Tibial artery (tissue), 4 donors: ENCODE measurements at regions not wholly inside any gene's neighbourhood (a gene's known extent, or its start where the extent isn't known, plus 50 kb on each side); places are given as distances from the start of the nearest gene placed in this dataset.
"Not testable (repeated sequence)": the region's sequence is repeated elsewhere in the genome, so short reads cannot be mapped to it uniquely, and the experiment has no call there.

Experiments used
- DNase-seq, 2 donors: peaks; one replicate each; pipeline ENCODE4 v3.0.0-alpha.2; 2019
- H3K27ac ChIP-seq, 2 donors: fragments of 200-600 bp; sonication (generic) in 1 of 2; 1 replicate in 1 of 2; 2 replicates in 1 of 2; pipeline ENCODE4 v1.5.1; 2018 to 2019; ENCODE audit warnings: mild to moderate bottlenecking in 1 of 2
- H3K27me3 ChIP-seq, 2 donors: fragments of 200-600 bp; sonication (generic) in 1 of 2; one replicate each; pipeline versions ENCODE4 v1.5.1 to v1.6.0; 2016 to 2019
- H3K36me3 ChIP-seq, 3 donors: fragments of 200-600 bp; sonication (generic) in 2 of 3; one replicate each; pipeline ENCODE4 v1.5.1; 2016 to 2019; ENCODE audit warnings: mild to moderate bottlenecking in 2 of 3
- H3K4me1 ChIP-seq, 4 donors: fragments of 200-600 bp; sonication (generic) in 2 of 4; 1 replicate in 3 of 4; 2 replicates in 1 of 4; pipeline ENCODE4 v1.5.1; 2016 to 2019
- H3K4me3 ChIP-seq, 2 donors: fragments of 200-600 bp; sonication (generic) in 1 of 2; 1 replicate in 1 of 2; 2 replicates in 1 of 2; pipeline ENCODE4 v1.5.1; 2018 to 2019; ENCODE audit warnings: mild to moderate bottlenecking in 2 of 2
- H3K9me3 ChIP-seq, 3 donors: fragments of 200-600 bp; sonication (generic) in 1 of 3; one replicate each; pipeline ENCODE4 v1.5.1; 2016 to 2019
- CTCF ChIP-seq, 2 experiments: fragments of 200-600 bp in 1 of 2; fragments of 450-650 bp in 1 of 2; IDR thresholded peaks; one replicate each; pipeline ENCODE4 v1.5.1; 2017 to 2019; ENCODE audit warnings: antibody characterized with exemption in 2 of 2, mild to moderate bottlenecking in 1 of 2, moderate library complexity in 1 of 2
- intact Hi-C: fragments of 100-400 bp; cut with DNase I; formaldehyde crosslinking; loops from one replicate; pipeline ENCODE4 v1.15.0; 2023; ENCODE audit warnings: low total_unique reads

- Histone ChIP-seq H3K36me3 (no peaks in the 10 kb centered on the region), H3K27me3 (no peaks in the 10 kb centered on the region), H3K9me3 (no peaks in the 10 kb centered on the region), H3K27ac (no peak overlapping the region), H3K4me3 (no peak overlapping the region), H3K4me1 (no peaks in the 10 kb centered on the region)
- intact Hi-C loops = no loop called here
- no peak for DNase-seq
- TF ChIP-seq CTCF (IDR thresholded peaks at IDR 0.05) = no peak
These were observed 204.5 kb upstream of the HMCN1 start for GRCh38 chr1:185529673-185530072.

GRCh38 chr1:185528084-185528676 is 206.0 kb upstream of the HMCN1 start:
- no peak overlapping the region for H3K4me3 ChIP-seq
- H3K36me3 ChIP-seq = no peaks in the 10 kb centered on the region
- no peak overlapping the region for H3K27ac ChIP-seq
- no peaks in the 10 kb centered on the region for H3K27me3 ChIP-seq
- TF ChIP-seq CTCF (IDR thresholded peaks at IDR 0.05) = no peak
- intact Hi-C loops = no loop called here
- no peak for DNase-seq
- no peaks in the 10 kb centered on the region for H3K4me1 ChIP-seq
- no peaks in the 10 kb centered on the region for H3K9me3 ChIP-seq

- Histone ChIP-seq H3K27ac (no peak overlapping the region), H3K27me3 (no peaks in the 10 kb centered on the region), H3K4me3 (no peak overlapping the region), H3K36me3 (no peaks in the 10 kb centered on the region), H3K9me3 (peaks cover 0 to 3% (median 0%) of the 10 kb centered on the region in 3 donors), H3K4me1 (no peaks in the 10 kb centered on the region)
- no peak for TF ChIP-seq CTCF (IDR thresholded peaks at IDR 0.05)
- intact Hi-C loops = no loop called here
- DNase-seq = no peak
These were observed 207.6 kb upstream of the HMCN1 start for GRCh38 chr1:185526344-185527307.

- intact Hi-C loops = no loop called here
- no peaks in the 10 kb centered on the region for H3K27me3 ChIP-seq
- no peak overlapping the region for H3K4me3 ChIP-seq
- no peaks in the 10 kb centered on the region for H3K36me3 ChIP-seq
- H3K4me1 ChIP-seq = no peaks in the 10 kb centered on the region
- H3K27ac ChIP-seq = no peak overlapping the region
- peaks cover 0 to 9% (median 4%) of the 10 kb centered on the region in 3 donors for H3K9me3 ChIP-seq
- no peak for TF ChIP-seq CTCF (IDR thresholded peaks at IDR 0.05)
- no peak for DNase-seq
These were observed 203.3 kb upstream of the IVNS1ABP start for GRCh38 chr1:185520188-185520920.

GRCh38 chr1:185517808-185518419 is 200.9 kb upstream of the IVNS1ABP start:
- no peak overlapping the region for H3K27ac ChIP-seq
- H3K4me1 ChIP-seq = no peaks in the 10 kb centered on the region
- no peak overlapping the region for H3K4me3 ChIP-seq
- no peaks in the 10 kb centered on the region for H3K36me3 ChIP-seq
- TF ChIP-seq CTCF (IDR thresholded peaks at IDR 0.05) = no peak
- no peaks in the 10 kb centered on the region for H3K27me3 ChIP-seq
- H3K9me3 ChIP-seq = peaks cover 0 to 9% (median 4%) of the 10 kb centered on the region in 3 donors
- intact Hi-C loops = no loop called here
- no peak for DNase-seq

- H3K36me3 ChIP-seq, DNase-seq, intact Hi-C loops, H3K27me3 ChIP-seq, H3K27ac ChIP-seq, H3K4me1 ChIP-seq, H3K9me3 ChIP-seq, H3K4me3 ChIP-seq: not testable (repeated sequence)
These were observed 200.3 kb upstream of the IVNS1ABP start for GRCh38 chr1:185517301-185517700.
